Endothelial cell of umbilical vein (primary cell): ENCODE measurements at regions not wholly inside any gene's neighbourhood (a gene's known extent, or its start where the extent isn't known, plus 50 kb on each side); places are given as distances from the start of the nearest gene placed in this dataset.

Experiments
- BruUV-seq: library from RNA; stranded (reverse); fragments of 400-500 nt; replicated peaks from 2 replicates; lab custom pipeline; 2021; lab: Mats Ljungman, UMichigan
- CTCF ChIA-PET: fragments of 300-600, 350-600 bp; sonication (Branson Sonifier 250); formaldehyde crosslinking; loops from one replicate; lab custom pipeline; 2021; ENCODE audit warnings: antibody characterized with exemption, inconsistent platforms; lab: Charles Lee
- POLR2A ChIA-PET: fragments of 300-600, 350-600 bp; sonication (Branson Sonifier 250); formaldehyde crosslinking; loops from one replicate; lab custom pipeline; 2021; ENCODE audit warnings: antibody characterized with exemption, inconsistent platforms; lab: Charles Lee
- DNase-seq: peaks from one replicate; pipeline ENCODE4 v3.0.0-alpha.2; 2011; ENCODE audit warnings: low read depth, low spot score
- FAIRE-seq: peaks from 2 replicates; lab custom pipeline; 2011; peaks lifted over from hg19 to GRCh38; lab: Jason Lieb, UNC
- H2AFZ ChIP-seq: 2 replicates; pipeline ENCODE4 v1.6.0; 2012; ENCODE audit warnings: low read depth, low read length, control low read depth, inconsistent platforms
- H3K27ac ChIP-seq: 2 replicates; pipeline ENCODE4 v1.5.1; 2011; ENCODE audit warnings: low read depth, mild to moderate bottlenecking, control low read depth, low read length, moderate library complexity; ENCODE audit not compliant: insufficient read depth
- H3K27me3 ChIP-seq, 2 experiments: 2 replicates each; pipeline versions ENCODE4 v1.6.0 to v1.6.1; 2011; ENCODE audit warnings: low read length in 2 of 2, mixed read lengths in 1 of 2; ENCODE audit not compliant: control insufficient read depth in 2 of 2, insufficient read depth in 2 of 2
- H3K36me3 ChIP-seq, 2 experiments: 2 replicates in 1 of 2; 3 replicates in 1 of 2; pipeline ENCODE4 v1.5.1; 2011; ENCODE audit warnings: low read length in 2 of 2, mild to moderate bottlenecking in 1 of 2, moderate library complexity in 1 of 2; ENCODE audit not compliant: control insufficient read depth in 2 of 2, insufficient read depth in 2 of 2; ENCODE audit errors: extremely low read depth in 1 of 2
- H3K4me1 ChIP-seq: 3 replicates; pipeline ENCODE4 v1.5.1; 2011; ENCODE audit warnings: mild to moderate bottlenecking, low read length; ENCODE audit not compliant: control insufficient read depth, insufficient read depth; ENCODE audit errors: extremely low read depth
- H3K4me2 ChIP-seq: 2 replicates; pipeline ENCODE4 v1.6.1; 2011; ENCODE audit warnings: low read length, control low read depth, mixed read lengths; ENCODE audit not compliant: insufficient read depth
- H3K4me3 ChIP-seq, 3 experiments: fragments of 200-600 bp in 1 of 3; sonication (generic), shearing (Covaris generic) in 1 of 3; replicated peaks in 1 of 3; 2 replicates each; pipeline ENCODE4 v1.5.1; 2011 to 2016; ENCODE audit warnings: control low read depth in 3 of 3, low read length in 3 of 3, mild to moderate bottlenecking in 2 of 3, inconsistent platforms in 1 of 3, low read depth in 1 of 3, moderate library complexity in 1 of 3; ENCODE audit not compliant: insufficient read depth in 1 of 3
- H3K79me2 ChIP-seq: 2 replicates; pipeline ENCODE4 v1.6.0; 2012; ENCODE audit warnings: low read length, inconsistent platforms; ENCODE audit not compliant: control insufficient read depth, insufficient read depth
- H3K9ac ChIP-seq: replicated peaks from 2 replicates; pipeline ENCODE3; 2011; ENCODE audit warnings: low read length, control low read depth; ENCODE audit not compliant: insufficient read depth; ENCODE audit errors: extremely low read depth
- H3K9me1 ChIP-seq: replicated peaks from 3 replicates; pipeline ENCODE4 v1.6.0; 2011; ENCODE audit warnings: mild to moderate bottlenecking, low read length; ENCODE audit not compliant: control insufficient read depth, insufficient read depth; ENCODE audit errors: extremely low read depth
- H3K9me3 ChIP-seq: replicated peaks from 2 replicates; pipeline ENCODE4 v1.5.1; 2012; ENCODE audit warnings: low read length, inconsistent platforms; ENCODE audit not compliant: control insufficient read depth, insufficient read depth
- H4K20me1 ChIP-seq: replicated peaks from 2 replicates; pipeline ENCODE3; 2011; ENCODE audit warnings: mild to moderate bottlenecking, low read length; ENCODE audit not compliant: control insufficient read depth, insufficient read depth; ENCODE audit errors: extremely low read depth
- EZH2 ChIP-seq: IDR thresholded peaks from 2 replicates; pipeline ENCODE4 v1.6.1; 2012; ENCODE audit warnings: borderline replicate concordance, low read depth, mild to moderate bottlenecking, moderate library complexity, low read length, inconsistent platforms; ENCODE audit not compliant: severe bottlenecking
- FOS ChIP-seq: IDR thresholded peaks from 2 replicates; pipeline ENCODE4 v1.6.1; 2011; ENCODE audit warnings: mild to moderate bottlenecking, low read length, moderate library complexity, borderline replicate concordance; ENCODE audit not compliant: insufficient read depth
- GATA2 ChIP-seq: IDR thresholded peaks from 2 replicates; pipeline ENCODE4 v1.7.0; 2011; ENCODE audit warnings: low read depth, mild to moderate bottlenecking, moderate library complexity, mixed read lengths, low read length; ENCODE audit not compliant: insufficient read length, insufficient read depth
- JUN ChIP-seq: IDR thresholded peaks from 2 replicates; pipeline ENCODE4 v1.6.1; 2011; ENCODE audit warnings: borderline replicate concordance, low read depth; ENCODE audit not compliant: insufficient read length, insufficient read depth
- MAX ChIP-seq: IDR thresholded peaks from 2 replicates; pipeline ENCODE4 v1.6.1; 2011; ENCODE audit not compliant: insufficient read depth, insufficient read length
- MYC ChIP-seq: IDR thresholded peaks from one replicate; pipeline ENCODE4 v1.6.1; 2011; ENCODE audit warnings: mild to moderate bottlenecking, low read depth, low read length
- POLR2A ChIP-seq: IDR thresholded peaks from 2 replicates; pipeline ENCODE4 v1.6.1; 2012; ENCODE audit warnings: low read depth, mild to moderate bottlenecking, control low read depth, low read length
- POLR2AphosphoS5 ChIP-seq: IDR thresholded peaks from 2 replicates; pipeline ENCODE4 v1.6.1; 2012; ENCODE audit warnings: low read depth, mild to moderate bottlenecking, control low read depth, low read length, moderate library complexity; ENCODE audit not compliant: insufficient read depth
- dilution Hi-C: fragments of 300-500 bp; cut with MboI; formaldehyde crosslinking; loops from one replicate; pipeline ENCODE4 v1.15.0; 2019; ENCODE audit warnings: low sequenced_read_pairs; ENCODE audit not compliant: extremely low pct_ligation_motif_present
- intact Hi-C: fragments of 100-400 bp; cut with micrococcal nuclease; formaldehyde crosslinking; loops from one replicate; pipeline ENCODE4 v1.10.0; 2022
- TF ChIP-seq, protein P1 (sequence below), 2 donors: IDR thresholded peaks; 1 replicate in 1 of 2; 2 replicates in 1 of 2; pipeline ENCODE4 v1.5.1; 2011; ENCODE audit warnings: low read length in 2 of 2, mild to moderate bottlenecking in 2 of 2, moderate library complexity in 2 of 2, control low read depth in 1 of 2, inconsistent platforms in 1 of 2, low read depth in 1 of 2; ENCODE audit not compliant: insufficient read depth in 1 of 2; ENCODE audit errors: extremely low read depth in 1 of 2

DNA sequence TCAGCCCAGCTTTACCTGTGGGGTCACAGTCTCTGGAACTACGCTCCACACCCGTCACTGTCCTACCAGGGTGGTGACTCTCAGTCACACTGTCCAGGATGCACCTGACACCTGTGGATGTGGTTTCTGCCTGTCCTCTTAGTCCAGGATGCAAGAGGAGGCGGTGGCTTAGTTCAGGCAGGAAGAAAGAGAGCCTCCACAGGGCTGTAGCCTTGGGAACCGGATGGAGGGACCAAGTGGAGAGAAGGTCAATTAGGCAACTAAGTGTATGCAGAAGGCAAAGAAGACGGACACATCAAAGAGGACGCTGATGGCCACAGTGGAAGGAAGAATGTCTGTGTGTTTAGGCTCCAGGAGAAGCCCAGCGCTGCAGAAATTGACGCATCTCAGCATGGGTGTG, 153.9 kb upstream of the IRF2BP2 start:
- dilution Hi-C loops (no loop called here), intact Hi-C loops (no loop called here)
- no peak overlapping the region for H3K4me2 ChIP-seq
- H3K9ac ChIP-seq = no peak overlapping the region
- H3K4me1 ChIP-seq = peaks cover 2% of the 10 kb centered on the region
- no peak for FAIRE-seq
- no peak overlapping the region for H3K27ac ChIP-seq
- DNase-seq = no peak
- H3K9me3 ChIP-seq = no peaks in the 10 kb centered on the region
- no peak for TF ChIP-seq POLR2A
- TF ChIP-seq MYC = no peak
- TF ChIP-seq MAX = no peak
- TF ChIP-seq, protein P1, sequence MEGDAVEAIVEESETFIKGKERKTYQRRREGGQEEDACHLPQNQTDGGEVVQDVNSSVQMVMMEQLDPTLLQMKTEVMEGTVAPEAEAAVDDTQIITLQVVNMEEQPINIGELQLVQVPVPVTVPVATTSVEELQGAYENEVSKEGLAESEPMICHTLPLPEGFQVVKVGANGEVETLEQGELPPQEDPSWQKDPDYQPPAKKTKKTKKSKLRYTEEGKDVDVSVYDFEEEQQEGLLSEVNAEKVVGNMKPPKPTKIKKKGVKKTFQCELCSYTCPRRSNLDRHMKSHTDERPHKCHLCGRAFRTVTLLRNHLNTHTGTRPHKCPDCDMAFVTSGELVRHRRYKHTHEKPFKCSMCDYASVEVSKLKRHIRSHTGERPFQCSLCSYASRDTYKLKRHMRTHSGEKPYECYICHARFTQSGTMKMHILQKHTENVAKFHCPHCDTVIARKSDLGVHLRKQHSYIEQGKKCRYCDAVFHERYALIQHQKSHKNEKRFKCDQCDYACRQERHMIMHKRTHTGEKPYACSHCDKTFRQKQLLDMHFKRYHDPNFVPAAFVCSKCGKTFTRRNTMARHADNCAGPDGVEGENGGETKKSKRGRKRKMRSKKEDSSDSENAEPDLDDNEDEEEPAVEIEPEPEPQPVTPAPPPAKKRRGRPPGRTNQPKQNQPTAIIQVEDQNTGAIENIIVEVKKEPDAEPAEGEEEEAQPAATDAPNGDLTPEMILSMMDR (IDR thresholded peaks at IDR 0.05; ENCODE audit: extremely low read depth in 1 of 2, insufficient read depth in 1 of 2, low read depth in 1 of 2, low read length in 2 of 2) = no peak
- TF ChIP-seq FOS = no peak
- TF ChIP-seq GATA2 = no peak
- no peak for TF ChIP-seq POLR2AphosphoS5
- no peak for TF ChIP-seq JUN
- TF ChIP-seq EZH2 = no peak
- H2AFZ ChIP-seq = no peak overlapping the region
- no peaks in the 10 kb centered on the region for H3K27me3 ChIP-seq
- ChIA-PET CTCF (interaction anchor here (1.6 kb wide), 1 partner anchor 64 kb away, joined by 3 read pairs; no protein-coding TSS in a partner anchor), POLR2A (no interaction called here)
- no TSS peak for BruUV-seq
- no peaks in the 10 kb centered on the region for H3K79me2 ChIP-seq
- H3K9me1 ChIP-seq = no peaks in the 10 kb centered on the region
- no peaks in the 10 kb centered on the region for H3K36me3 ChIP-seq
- H4K20me1 ChIP-seq = no peaks in the 10 kb centered on the region
- H3K4me3 ChIP-seq = no peak overlapping the region
